Globus pallidus (tissue), 1 donor: ENCODE measurements at regions not wholly inside any gene's neighbourhood (a gene's known extent, or its start where the extent isn't known, plus 50 kb on each side); places are given as distances from the start of the nearest gene placed in this dataset.
"Not testable (repeated sequence)": the region's sequence is repeated elsewhere in the genome, so short reads cannot be mapped to it uniquely, and the experiment has no call there.

Source experiments
- DNase-seq: peaks from one replicate; pipeline ENCODE4 v3.0.0-alpha.2; 2015; ENCODE audit warnings: low spot score

DNA sequence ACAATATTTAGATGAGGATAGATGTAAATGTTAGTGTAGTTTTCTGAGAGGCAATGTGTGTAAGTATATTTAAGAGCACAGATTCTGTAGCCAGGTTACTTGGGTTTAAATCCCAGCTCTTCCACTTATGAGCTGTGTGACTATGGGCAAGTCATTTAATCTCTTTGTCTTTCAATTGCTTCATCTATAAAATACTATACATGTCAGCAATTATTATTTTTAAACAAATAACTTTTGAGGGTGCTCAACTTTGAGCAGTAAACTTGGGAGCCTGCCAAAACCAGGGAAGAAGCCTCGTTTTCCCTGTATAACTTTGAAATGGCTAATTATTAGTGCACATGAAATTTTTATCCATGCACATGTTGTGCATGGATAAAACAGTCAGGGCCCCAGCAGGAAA, 222.8 kb downstream of the FOXD2 start:
- no peak for DNase-seq

DNA sequence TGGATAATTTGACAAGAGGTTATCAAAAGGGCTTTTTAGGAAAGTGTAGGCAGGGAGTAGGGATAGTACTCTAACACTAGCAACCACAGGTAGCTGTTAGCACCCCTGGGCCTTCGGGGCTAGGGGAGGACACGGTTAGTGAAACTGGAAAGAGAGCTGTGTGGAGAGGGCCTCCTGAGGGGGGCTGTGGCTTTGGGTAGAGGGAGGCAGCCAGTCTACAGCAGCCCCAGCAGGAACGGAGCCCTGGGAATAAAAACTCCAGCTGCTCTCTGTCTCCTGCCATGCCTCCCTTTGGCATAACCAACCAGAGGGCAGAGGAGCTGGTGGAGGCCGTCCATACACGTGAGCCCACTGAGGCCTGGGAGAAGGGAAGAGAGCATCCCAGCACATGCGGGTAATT, 223.2 kb downstream of the FOXD2 start:
- DNase-seq = no peak

DNA sequence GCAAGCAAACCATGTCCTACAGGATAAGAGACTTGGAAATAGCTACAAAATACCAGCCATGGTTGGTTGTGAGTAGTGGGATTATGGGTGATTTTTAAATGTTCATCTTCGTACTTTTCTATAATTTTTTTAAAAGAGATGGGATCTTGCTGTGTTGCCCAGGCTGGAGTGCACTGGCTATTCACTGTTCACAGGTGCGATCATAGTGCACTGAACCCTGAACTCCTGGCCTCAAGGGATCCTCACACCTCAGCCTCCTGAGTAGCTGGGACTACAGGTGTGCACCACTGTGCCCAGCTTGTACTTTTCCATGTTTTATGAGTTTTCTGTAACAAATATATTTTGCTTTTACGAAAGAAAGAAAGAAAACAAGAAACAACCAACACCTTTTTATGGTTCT, 224.2 kb downstream of the FOXD2 start:
- no peak for DNase-seq

DNA sequence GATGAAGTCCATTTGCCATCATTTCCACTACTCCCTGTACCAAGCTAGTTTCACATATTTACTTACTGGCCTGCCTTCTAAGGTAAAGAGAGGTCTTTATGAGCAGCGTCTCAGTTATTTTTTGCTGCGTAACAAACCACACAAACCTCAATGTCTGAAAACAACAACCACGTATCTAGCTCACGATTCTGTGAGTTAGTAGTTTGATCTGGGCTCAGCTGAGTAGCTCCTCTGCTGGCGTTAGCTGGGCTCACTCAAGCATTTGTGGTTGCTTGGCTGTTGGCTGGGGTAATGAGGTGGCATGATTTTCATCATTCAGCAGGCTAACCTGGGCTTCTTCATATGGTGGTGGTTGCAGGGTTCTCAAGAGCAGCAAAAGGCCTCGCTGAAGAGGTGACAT, 225.4 kb downstream of the FOXD2 start:
- DNase-seq = no peak

DNA sequence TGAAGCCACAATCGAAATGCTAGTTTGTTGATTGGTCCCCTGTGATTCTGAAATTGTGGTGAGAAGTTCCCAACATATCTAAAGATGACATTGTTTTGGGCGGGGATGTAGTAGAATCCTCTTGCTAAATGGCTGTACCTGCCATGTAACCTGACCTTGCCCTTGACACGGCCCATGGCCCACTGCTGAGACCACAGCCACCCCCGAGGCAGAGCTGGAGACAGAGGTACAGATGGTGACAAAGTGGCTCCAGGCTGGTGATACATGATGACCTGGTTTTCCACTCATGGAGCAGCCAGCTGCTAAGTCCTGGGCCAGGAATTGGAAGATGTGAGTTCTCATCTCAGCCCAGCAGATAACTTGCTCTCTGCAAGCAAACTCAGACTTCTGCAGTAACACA, 226.5 kb downstream of the FOXD2 start:
- no peak for DNase-seq

DNA sequence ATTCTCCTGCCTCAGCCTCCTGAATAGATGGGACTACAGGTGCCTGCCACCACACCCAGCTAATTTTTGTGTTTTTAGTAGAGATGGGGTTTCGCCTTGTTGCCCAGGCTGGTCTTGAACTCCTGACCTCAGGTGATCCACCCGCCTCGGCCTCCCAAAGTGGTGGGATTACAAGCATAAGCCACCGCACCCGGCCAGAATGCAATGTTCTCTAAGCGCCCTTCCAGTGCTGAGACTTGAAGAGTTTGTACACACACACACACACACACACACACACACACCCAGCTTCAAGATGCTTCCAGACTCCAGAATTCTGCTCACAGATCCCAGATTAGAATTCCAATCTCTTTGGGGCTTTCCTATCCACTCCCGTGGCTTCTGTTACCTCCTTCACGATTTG, 227.1 kb downstream of the FOXD2 start:
- not testable (repeated sequence) for DNase-seq

DNA sequence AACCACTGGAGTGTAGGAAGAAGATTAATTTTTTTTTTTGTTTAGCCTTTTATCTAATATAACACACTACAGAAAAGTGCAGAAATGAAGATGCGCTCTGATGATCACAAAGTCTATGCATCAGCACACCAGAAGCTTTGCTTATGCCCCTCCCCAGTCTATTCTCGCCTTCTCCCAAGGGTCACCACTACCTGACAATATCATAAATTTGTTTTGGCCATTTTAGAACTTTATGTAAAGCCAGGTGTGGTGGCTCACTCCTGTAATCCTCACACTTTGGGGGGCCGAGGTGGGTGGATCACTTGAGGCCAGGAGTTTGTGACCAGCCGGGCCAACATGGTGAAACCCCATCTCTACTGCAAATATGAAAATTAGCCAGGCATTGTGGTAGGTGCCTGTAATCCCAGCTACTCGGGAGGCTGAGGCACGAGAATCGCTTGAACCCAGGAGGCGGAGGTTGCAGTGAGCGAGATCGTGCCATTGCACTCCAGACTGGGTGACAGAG, 231.3 kb downstream of the FOXD2 start:
- DNase-seq = no peak

DNA sequence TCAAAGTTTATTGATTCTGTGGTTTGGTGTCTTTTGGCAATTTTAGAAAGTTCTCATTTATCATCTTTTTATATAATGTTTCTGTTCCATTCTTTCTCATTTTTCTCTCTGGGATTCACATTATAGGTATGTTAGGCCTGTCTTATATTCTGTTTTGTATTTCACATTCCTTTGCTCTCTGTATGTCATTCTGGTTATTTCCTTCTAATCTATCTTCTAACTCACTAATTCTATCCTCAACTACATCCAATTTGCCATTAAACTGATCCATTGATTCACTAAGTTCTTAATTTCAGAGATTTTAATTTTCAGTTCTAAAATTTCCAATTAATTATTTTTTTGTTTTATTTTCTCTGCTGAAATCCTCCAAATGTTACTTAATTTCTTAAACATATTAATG, 234.8 kb downstream of the FOXD2 start:
- DNase-seq = no peak

DNA sequence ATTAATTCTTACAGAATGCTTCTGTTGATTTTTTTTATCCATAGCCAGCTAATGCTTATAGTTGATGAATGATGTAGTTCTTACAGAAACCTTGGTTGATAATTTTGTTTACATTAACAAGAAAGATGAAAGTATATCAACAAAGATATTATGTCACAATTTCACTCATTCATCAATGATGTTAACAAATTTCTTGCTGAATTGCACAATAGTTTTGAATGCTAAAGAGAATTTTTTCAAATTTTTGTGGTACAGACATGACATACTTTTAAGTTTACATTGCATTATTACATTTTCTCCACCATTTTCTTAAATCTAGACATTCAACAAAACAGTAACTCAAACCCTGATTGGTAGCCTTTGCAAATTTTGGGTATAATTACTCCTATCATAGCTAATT, 236.3 kb downstream of the FOXD2 start:
- no peak for DNase-seq

DNA sequence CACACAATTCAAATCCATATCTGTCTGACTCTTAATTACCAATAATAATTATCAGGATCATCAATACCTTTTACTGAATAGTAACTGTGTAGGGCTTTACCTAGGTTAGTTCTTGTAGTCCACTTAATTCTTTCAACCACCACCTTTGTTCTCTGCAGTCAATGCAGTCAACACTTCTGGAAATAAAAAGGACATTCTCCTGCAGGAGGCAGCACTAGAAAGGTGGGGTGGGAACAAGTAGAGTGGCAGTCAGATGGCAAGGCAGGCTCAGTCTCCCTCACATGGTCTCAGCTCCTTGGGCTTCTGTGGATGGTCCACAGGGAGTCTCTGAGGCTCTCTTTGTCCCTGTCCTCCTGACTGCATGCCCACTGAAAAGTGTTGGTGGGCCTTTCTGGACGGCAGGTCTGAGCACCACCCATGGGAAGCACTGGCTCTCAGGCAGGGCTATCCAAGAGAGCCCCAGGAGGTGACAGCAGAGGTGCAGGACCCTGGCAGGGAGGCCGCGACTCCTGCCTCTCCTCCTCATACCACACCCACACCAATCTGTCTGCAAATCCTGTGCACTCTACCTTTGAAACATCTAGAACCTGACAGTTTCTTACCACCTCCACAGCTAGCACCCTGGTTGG, 237.3 kb downstream of the FOXD2 start:
- DNase-seq = no peak

DNA sequence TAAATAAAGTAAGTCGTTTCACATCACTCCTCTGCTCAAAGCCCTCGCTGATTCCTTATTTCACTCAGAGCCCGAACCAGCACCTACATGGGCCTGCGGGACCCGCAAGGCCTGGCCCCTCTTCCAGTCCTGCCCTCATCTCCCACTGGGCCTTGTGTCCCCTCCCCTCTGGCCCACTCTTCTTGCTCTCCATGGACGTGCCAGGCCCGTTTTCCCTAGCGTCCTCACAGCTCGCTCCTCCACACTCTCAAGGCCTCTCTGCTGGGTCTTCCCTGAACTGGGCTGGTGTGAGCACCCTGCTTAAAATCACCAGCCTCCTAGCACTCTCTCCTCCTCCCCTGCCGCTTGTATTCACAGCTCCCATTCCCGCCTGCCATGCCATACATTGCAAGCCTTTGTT, 237.9 kb downstream of the FOXD2 start:
- DNase-seq = no peak

DNA sequence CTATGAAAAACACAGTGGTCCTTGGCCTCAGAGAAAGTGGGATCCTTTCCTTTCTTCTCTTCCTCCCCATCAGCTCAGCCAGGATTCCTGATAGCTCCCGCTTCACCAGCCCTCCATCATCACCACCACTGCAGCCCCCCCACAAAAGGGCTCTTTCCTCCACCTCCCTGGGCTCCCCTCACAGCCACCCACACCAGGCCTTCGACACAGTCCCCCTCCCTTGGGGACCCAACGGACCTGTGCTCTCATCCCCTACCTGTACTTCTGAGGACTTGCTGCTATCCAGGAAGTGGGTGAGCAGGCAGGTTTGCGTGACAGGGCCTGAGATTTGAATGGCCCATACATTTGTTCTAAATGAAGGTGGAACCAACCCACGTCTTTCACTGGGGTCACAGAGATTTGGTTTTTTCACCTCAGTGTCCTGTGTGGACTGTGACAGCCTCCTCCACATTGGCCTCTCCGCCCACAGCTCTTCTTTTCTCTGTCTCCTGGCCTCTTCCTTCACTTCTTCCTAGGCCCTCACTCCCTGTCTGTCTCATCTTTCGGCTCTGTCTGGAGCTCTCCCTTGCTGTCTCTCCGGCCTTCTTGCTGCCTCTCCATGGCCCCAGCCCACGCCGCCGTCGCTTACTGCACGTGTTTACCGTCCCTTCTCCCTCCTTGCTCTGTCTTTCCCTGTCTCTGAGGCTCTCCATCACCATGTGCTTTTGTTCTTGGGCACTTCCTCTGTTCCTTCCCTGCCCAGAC, 238.6 kb downstream of the FOXD2 start:
- DNase-seq = no peak

DNA sequence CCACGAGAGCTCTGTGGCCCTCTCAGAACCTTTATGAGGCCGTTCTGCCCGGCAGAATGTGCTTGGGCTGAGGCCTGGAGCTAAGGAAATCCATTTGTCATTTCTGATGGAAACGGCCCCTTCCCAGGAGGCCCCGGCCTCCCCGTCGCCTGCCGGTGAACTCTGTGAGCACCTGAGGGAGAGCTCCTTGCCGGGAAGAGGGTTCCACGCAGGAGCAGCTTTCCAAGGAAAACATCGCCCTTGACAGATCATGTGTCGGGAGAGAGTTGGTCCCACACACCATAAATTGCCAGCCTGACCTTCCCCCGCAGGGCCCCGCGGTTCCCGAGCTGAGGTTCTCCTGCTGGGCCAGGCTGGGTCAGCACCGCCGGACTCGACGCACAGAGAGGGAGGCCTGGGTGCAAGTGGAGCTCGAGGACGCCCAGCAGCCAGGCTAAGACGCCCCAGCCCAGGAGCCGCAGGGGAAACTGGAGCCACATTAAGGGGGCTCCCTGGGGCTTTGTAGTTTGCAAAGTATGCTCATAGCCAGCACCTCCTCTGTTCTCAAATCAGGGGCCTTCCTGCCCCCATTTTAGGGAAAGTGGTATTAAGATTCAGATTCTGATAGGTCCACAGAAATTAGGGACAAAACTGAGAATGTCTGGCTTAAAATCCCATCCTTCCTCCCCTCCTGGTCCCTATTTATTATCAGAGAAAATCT, 239.5 kb downstream of the FOXD2 start:
- DNase-seq = no peak

DNA sequence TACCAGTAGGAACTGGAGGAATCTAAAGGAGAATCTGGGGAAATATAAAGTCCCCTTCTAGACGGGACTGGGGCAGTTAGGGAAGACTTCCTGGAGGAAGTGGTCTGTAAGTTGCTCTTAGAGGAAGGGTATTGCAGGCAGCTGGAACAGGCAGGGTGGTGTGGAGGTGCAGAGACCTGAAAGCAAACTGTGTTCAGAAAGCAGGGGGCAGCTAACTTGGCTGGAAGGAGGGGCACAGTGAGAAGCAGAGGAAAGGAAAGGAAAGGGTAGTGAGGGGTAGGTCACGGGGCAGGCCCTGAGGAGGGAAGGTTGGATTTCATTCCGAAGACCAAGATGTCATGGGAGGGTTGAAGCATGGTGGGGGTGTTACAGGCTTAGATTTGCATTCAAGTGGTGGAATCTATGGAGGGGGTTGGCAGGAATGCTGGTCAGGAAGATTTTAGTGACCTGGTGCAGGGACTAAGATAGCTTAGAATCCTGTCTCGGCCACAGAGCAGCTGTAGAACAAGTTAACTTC, 240.7 kb downstream of the FOXD2 start:
- DNase-seq = no peak

DNA sequence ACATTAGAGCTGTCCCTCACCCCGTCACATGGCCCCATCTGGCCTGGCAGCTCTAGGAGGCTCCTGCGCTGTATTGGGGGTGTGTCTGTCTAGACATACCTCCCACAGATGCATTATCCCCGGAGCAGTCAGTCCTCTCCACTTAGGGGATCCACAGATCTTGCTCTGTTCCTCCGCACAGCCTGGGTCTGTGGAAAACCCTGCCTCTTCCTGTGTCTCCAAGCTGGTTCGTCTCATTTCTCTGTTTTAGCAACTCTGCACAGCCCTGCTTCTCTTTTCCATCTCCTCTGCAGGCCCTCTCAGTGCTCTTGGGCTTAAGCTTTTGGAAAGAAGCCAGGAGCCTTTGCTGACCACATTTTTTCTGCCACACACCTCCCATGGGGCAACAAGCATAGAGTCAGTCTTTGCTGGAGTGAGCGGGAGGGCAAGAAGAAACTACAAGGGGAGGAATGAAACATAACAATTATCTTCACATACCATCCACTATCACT, 241.5 kb downstream of the FOXD2 start:
- DNase-seq = peak; percentile 32

DNA sequence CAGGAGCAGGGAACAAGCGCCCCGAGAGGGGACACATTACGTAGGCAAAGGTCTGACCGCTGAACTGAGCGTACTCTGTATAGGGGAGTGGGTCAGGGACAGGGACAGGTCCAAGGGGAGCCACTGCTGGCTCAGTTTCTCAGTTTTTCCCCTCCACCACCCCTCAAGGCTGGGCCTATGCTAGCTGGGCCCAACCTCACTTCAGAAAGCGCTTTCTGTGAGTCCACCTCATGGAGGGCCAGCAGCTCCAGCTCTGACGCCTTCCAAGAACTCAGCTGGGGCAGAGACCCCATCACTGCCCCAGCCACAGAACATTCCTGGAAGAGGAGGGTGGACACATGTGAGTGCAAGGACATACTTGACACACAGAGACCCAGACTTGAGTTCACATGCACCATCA, 242.0 kb downstream of the FOXD2 start:
- DNase-seq = no peak

DNA sequence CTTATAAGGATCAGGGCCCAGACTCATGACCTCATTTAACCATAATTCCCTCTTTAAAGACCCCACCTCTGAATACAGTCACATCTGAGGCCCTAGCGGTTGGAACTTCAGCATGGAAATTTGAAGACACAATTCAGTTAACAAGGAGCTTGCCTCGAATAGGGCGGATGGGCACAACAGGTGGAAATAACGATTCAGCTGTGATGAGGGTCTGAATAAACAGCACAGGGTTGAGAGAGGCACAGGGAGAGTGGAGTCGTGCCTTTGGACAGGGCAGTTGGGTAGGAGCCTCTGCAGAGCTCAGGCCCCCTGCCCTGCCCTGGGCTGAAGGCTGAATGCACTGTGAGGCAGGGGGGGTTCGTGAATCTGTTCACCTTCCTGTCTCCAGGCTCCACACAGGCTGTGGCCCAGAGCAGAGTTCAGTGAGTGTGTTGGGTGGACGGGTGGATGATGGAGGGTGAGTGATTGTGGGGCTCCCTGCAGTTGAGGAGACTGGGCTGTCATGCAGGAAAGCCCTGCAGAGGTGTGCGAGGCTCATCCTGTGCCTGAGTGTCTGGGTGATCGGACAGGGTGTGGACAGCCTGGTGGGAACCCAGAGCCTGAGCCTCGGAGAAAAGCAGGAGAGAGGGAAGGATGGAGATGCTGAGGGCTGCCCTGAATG, 243.1 kb downstream of the FOXD2 start:
- no peak for DNase-seq

DNA sequence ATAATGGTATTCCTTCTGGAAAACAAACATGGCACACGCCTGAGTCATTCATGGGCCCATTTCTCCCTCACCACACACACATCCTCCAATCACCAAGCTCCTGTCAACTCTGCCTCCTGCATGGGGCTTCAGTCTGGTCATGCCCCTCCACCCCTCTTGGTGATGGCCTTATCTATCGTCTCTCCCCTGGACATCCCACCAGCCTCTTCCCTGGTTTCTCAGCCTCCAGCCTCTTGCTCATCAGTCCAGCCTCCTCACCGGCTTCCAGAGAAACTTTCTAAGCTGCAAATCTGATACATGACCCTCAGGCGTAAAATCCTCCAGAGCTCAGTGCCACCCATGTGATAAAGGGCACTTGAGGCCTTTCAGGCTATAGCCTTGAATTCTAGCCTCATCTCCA, 243.9 kb downstream of the FOXD2 start:
- no peak for DNase-seq

DNA sequence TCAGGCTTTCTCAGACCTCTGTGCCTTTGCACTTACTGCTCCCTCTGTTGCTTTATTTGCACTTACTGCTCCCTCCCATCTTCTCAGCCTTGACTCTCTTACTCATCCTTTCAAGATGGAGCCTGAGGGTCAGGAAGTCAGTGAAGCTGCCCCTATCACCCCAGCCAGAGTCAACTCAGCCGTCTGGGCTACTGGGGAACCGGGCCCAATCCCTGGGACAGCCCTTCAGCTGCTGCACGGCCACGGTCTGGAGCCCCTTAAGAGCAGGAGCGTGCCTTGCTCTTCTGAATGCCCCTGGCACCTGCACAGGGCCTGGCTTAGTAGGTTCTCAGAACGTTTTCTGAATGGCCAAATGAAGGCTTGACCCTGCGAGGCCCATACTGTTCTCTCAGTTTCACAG, 244.4 kb downstream of the FOXD2 start:
- DNase-seq = no peak

DNA sequence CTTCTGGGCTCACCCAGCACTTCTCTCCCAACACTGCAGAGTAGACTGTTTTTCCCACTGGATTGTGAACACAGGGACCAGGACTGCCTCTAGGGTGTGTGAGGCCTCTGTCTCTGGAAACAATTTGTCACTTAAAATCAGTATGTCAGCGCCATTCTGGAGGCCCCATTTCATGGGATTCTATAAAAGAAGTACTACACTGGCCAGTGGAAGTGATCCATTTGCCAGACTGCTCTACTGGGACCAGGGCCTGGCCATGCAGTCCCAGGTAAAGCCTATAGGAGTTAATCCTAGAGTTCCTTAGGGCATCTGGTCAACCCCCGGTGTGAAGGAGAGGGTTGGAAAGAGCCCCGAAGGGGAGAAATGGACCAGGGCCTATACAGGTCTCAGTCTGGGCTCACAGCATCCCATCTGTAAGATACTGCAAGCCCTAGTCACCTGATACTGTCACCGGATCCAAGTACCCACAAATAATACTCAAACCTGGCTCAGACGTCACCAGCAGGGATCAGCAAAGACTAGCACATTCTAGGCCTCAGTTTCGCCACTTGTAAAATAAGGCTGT, 245.0 kb downstream of the FOXD2 start:
- DNase-seq = no peak

DNA sequence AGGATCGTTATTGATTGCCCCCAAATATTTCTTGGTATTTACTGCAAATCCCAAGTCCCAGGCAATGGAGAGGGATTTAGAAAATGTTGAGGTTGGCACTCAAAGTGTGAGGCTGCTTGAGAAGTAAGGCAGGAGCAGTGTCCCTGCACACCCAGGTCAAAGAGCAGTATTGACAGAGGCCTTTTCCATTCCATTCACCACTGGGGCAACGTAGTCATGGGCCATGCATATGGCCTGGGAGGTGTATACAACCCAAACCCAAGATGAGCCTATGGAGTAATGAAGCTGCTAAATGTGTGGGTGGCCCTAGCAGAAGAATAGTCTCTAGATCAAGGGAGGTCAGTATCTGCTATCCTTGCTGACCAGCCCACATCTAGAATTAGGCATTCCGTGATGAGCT, 245.6 kb downstream of the FOXD2 start:
- no peak for DNase-seq

DNA sequence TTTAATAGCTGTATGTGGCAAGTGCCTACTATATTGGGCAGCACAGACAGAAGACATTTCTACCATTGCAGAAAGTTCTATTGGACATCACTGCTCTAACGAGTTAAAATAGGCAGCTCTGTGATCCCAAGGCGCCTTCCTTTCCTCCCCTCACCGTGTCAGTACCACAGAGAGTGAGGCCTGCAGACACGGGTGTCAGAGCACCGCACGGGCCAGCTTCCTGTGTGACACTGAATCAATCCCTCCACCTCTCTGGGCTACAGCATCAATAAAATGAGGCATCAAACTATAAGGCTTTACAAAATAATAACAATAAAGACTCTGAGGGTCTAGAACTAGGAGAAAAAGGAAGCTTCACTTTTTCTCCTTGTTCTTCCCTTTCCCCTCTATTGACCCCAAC, 246.7 kb downstream of the FOXD2 start:
- no peak for DNase-seq
